Hypothalamus (tissue), 51 donors: ENCODE measurements at regions not wholly inside any gene's neighbourhood (a gene's known extent, or its start where the extent isn't known, plus 50 kb on each side); places are given as distances from the start of the nearest gene placed in this dataset.

Experiments used
- DNase-seq, 51 donors: peaks; one replicate each; lab custom pipeline; 2025; lab: John Stamatoyannopoulos, UW

DNA sequence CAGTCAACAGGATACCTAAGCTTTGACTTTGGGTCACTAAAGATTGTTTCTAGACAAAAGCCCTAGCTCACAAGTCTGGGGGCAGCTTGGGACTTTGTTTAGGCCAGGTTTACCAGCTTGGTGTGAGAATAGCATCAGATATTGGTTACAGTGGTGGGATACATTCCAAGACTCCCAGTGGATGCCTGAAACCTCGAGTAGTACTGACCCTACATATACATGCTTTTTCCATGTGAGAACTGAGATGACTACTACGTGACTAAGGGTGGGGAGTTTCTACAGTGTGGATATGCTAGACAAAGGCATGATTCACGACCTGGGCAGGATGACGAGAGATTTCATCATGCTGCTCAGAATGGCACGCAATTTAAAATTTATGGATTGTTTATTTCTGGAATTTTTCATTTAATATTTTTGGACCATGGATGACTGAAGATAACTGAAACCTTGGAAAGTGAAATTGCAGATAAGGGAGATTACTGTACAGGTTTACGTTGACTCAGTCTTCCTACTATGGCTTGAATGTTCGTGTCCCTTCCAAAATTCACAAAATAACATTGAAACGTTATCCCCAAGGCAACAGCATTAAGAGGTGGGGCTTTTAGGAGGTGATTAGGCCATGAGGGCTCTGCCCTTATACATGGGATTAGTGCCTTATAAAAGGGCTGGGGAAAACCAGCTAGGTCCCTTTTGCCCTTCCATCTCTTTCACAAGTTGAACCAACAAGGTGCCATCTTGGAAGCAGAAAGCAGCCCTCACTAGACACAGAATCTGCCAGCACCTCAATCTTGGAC is 50.2 kb upstream of the CTAGE1 start:
- no peak for DNase-seq

DNA sequence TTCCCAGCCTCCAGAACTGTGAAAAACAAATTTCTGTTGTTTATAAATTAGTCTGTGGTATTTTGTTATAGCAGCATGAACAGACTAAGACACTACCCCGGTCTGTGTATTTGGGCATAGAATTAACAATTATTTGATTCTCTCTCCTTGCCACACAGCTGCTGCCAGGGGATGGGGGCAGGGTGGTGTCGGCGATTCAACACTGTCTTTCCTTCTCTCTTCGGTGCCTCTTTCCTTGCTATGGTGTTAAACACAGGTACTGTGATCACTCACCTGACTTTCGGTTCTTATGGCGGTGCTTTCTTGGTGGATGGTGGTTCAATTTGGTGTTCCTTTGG is 50.8 kb upstream of the CTAGE1 start:
- no peak for DNase-seq

DNA sequence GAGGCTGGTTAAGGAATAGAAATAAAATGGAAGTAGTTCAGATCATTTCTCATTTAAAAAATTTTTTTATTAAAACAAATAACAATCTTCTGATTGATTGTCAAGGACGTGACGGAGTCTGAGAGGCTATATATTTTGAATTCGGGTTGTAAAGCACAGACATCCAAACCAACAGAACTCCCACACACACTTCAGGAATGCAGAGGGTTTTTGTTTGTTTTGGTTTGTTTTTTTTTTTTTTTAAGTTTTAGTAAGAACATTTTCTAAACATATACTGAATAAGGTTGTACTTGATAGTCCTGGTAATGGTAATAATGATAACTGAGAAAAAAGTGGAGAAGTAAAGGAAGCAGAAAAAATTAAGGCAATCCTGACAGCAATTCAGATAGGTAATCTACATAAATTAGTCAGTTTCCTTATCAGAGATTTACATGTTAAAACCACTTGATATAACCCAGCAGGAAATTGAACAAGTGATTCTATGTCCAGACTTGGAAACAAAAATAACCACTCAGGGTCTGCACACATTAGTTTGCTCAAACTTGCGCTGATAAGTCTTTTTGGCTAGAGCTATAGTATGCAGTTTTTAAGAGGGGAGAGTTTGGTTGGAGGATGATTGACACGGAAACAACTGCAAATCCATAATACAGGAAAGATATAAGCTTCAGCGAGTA is 51.5 kb upstream of the CTAGE1 start:
- no peak for DNase-seq

DNA sequence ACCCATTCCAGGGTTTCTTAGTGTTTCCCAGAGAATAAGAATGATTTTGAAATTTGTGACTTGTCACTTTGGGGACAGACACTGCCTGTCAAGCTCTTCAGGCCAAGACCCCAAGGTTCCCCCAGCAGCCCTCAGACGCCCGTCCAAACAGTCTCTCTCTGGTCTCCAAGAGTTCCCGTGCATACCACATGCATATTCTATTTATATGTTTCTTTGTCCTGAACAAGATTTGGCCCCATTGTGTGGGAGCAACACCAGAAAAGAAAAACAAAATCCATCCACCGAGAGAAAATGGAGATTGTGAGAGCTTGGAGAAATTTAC is 52.2 kb upstream of the CTAGE1 start:
- DNase-seq = no peak

DNA sequence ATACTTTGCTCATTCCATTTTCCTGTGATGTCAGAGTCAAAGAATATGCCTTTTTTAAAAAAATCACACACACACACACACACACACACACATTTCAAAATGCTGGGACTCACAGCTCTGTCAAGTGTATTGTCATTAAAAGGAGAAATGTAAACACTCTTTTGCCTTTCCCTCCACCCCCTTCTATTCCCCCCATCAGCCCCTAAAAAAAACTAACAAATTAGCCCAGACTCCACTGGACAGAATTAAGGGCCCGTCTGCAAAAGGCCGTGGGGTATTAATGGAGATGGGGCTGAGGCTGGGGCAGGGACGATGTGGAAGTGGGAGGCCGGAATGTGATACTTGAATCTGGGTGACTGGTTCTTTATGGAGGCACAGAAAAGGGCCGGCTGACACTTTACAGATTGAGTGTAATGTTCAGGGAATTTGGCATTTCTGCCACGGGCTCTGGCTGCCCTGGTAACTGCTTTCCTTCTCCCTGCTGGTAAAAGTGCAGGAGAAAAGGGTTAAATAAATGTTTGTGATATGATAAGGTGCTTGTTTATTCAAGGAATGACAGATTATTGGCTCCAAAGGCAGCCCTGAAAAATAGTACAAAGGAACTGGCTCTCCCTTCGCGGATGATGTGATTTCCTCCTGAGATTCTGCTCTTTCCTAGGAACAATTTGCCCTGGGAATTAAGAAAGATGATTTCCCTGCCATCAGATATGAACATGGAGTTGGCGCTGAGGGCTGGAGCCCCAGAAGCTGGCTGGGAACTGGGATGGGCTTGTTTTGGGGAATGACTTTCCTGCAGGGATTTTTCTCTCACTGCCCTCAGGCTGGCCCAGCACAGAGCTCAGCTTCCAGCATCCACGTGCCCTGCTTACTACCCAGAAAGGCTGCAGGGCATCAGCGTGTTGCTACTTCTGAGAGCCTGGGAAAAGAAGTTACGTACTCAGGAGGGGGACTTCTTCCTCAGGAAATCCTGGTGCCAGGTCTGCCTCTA is 52.8 kb upstream of the CTAGE1 start:
- DNase-seq = no peak

- no peak for DNase-seq
These were observed 53.9 kb upstream of the CTAGE1 start for GRCh38 chr18:22471546-22472131.

DNA sequence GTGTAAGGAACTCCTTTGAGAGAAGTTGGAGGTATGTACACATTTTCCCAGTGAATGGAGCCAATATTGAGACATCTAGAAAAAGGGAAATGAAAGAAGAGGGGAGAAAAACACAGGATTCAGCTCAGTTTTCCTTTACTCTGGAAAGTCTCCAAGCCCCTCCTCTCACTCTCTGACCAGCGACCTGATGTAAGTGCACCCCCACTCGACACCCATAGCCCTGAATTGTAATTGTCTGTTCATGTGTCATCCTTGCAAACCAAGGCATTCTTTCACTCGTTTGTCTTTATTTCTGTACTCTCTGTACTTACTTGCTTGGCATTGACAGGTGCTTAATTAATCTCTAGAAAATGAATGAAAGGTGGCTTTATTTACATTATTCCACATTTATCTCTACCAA is 55.7 kb upstream of the CTAGE1 start:
- no peak for DNase-seq

DNA sequence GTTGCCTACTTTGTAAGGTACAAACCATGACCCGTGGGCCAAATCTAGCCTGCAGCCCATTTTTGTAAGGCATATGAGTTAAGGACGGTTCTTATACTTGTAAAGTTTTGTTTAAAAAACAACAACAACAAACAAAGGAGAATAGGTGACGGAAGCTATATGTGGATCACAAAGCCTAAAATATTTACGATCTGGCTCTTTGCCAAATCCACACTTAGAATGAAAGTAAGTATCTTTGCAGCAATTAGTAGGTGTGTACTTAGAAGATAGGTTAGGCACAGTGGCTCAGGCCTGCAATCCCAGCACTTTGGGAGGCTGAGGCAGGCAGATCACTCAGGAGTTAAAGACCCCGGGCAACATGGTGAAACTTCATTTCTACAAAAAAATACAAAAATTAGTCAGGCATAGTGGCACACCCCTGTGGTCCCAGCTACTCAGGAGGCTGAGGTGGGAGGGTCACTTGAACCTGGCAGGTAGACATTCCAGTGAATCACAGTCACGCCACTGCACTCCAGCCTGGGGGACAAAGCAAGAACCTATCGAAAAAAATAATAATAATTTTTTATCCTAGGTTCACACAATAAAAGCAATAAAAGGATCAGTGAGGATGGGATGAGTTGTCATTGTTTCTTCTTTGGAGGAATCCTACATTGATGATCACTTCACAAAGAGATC is 57.8 kb upstream of the CTAGE1 start:
- DNase-seq = no peak

- no peak for DNase-seq
These were observed 59.5 kb upstream of the CTAGE1 start for GRCh38 chr18:22477222-22477621.

DNA sequence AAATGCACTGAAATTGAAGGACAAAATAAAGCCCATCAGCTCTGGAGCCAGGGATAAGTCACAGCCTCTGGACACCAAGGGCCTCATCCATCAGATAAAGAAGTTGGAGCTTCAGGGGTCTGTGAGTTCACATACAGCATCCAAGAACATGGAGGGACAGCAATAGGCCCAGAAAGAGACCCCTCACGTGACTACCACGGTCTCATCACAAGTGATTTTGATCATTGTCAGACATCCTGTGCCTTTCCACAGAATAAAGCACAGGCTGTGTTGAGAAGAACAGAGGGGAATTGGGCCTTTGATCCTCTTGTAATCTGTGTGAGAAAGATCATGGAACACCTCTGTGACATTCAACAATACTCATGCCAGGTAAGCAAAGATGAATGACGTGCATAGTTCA is 65.2 kb upstream of the CTAGE1 start:
- no peak for DNase-seq

GRCh38 chr18:22483407-22483806 is 65.7 kb upstream of the CTAGE1 start:
- no peak for DNase-seq

GRCh38 chr18:22484471-22484870 is 66.8 kb upstream of the CTAGE1 start:
- no peak for DNase-seq

DNA sequence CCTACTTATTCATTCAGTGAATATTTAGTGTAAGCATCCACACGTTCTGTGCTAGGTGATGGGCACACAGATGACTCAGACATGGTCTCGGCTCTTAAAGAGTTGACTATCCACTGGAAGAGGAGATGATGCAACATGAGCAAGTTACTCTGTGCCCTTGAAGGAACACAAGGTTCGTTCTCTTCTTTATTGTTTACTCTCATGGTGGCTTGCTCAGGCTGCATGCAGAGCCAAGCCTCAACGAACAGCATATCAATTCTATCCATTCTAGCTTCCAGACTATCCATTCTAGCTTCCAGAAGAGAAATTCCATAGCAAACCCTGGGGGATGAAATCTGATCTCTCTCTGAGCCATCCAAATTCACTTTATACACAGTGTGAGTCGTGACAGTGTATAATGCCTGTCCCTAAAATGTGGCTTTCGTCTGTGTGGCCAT is 68.1 kb upstream of the CTAGE1 start:
- no peak for DNase-seq

- DNase-seq = no peak
These were observed 69.0 kb upstream of the CTAGE1 start for GRCh38 chr18:22486667-22487066.

DNA sequence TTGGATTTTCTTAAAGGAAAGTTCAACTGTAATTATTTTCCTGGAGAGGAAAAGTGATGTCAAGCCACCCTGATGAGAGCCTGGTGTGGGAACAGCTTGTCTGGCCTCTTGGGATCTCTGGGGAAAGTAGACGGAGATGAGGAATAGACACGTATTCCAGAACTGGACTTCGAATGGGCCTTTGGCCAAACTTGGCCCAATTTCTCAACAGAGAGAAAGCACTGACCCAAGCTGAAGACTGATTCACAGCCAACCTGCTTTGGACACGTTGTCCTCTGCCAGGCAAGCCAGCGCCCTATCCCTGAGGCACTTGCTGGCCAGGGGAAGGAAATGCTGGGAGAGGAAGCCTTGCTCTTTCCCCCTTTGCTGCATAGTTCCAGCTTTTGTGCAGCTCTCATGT is 70.8 kb upstream of the CTAGE1 start:
- no peak for DNase-seq

DNA sequence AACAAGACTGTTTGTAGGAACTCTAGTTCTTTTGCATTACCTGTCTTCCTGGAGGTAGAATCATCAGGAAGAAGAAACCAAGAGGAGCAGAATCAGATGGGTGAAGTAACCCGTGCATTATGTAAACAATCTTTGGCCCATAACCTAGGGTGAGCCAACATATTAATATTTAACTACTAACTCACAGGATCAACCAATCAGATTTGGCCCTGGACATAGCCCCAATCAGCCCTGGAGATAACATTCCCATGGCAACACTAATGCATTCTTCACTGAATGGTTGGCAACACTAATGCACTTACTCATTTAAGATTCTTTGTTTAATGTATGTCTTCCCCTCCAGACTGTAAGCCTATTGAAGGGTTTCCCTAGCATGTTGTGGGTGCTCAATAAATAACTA is 72.0 kb upstream of the CTAGE1 start:
- DNase-seq = no peak

GRCh38 chr18:22490429-22490846 is 72.7 kb upstream of the CTAGE1 start:
- no peak for DNase-seq

GRCh38 chr18:22493255-22493654 is 75.5 kb upstream of the CTAGE1 start:
- no peak for DNase-seq

GRCh38 chr18:22493940-22494339 is 76.2 kb upstream of the CTAGE1 start:
- DNase-seq = no peak

GRCh38 chr18:22494771-22495170 is 77.1 kb upstream of the CTAGE1 start:
- DNase-seq = no peak

DNA sequence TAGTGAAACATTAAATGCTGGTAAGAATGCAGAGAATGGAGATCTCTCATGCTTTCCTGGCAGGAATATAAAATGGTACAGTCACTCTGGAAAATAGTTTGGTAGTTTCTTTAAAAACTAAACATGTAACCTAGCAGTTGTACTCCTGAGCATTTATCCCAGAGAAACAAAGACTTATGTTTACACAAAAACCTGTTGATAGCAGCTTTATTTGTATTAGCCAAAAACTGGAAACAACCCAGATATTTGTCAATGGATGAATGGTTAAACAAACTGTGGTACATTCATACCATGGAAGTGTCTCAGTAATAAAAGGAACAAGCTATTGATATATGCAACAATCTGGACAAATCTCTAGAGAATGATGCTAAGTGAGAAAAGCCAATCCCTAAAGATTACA is 81.7 kb upstream of the CTAGE1 start:
- DNase-seq = no peak
